SJCRH30 (cell line): ENCODE measurements at regions not wholly inside any gene's neighbourhood (a gene's known extent, or its start where the extent isn't known, plus 50 kb on each side); places are given as distances from the start of the nearest gene placed in this dataset.
"Not testable (repeated sequence)": the region's sequence is repeated elsewhere in the genome, so short reads cannot be mapped to it uniquely, and the experiment has no call there.

ENCODE experiments used
- DNase-seq, 2 experiments: peaks; one replicate each; pipeline ENCODE4 v3.0.0-alpha.2; 2015 to 2020
- H3K27ac ChIP-seq: fragments of 250-450 bp; sonication (Bioruptor Pico); 2 replicates; pipeline ENCODE4 v1.5.1; 2020; ENCODE audit warnings: mild to moderate bottlenecking, moderate library complexity
- H3K27me3 ChIP-seq: fragments of 250-450 bp; sonication (Bioruptor Pico); 2 replicates; pipeline ENCODE4 v1.5.1; 2020; ENCODE audit warnings: mild to moderate bottlenecking, moderate library complexity
- H3K36me3 ChIP-seq: fragments of 250-450 bp; sonication (Bioruptor Pico); 2 replicates; pipeline ENCODE4 v1.5.1; 2020; ENCODE audit warnings: mild to moderate bottlenecking, moderate library complexity
- H3K4me1 ChIP-seq: fragments of 250-450 bp; sonication (Bioruptor Pico); 2 replicates; pipeline ENCODE4 v1.5.1; 2020; ENCODE audit warnings: mild to moderate bottlenecking, moderate library complexity
- H3K4me3 ChIP-seq: fragments of 250-450 bp; sonication (Bioruptor Pico); 2 replicates; pipeline ENCODE4 v1.5.1; 2020; ENCODE audit warnings: mild to moderate bottlenecking, moderate library complexity
- H3K9me3 ChIP-seq: fragments of 250-450 bp; sonication (Bioruptor Pico); replicated peaks from 2 replicates; pipeline ENCODE4 v1.5.1; 2020; ENCODE audit warnings: mild to moderate bottlenecking, moderate library complexity

GRCh38 chr6:19391926-19392325 is 445.2 kb upstream of the ID4 start:
- Histone ChIP-seq H3K27ac (no peak overlapping the region), H3K36me3 (no peaks in the 10 kb centered on the region), H3K27me3 (no peaks in the 10 kb centered on the region), H3K9me3 (no peaks in the 10 kb centered on the region), H3K4me3 (no peak overlapping the region), H3K4me1 (no peaks in the 10 kb centered on the region)
- DNase-seq = no peak

- no peaks in the 10 kb centered on the region for H3K27me3 ChIP-seq
- no peaks in the 10 kb centered on the region for H3K4me1 ChIP-seq
- no peak overlapping the region for H3K27ac ChIP-seq
- DNase-seq = no peak
- no peaks in the 10 kb centered on the region for H3K36me3 ChIP-seq
- no peak overlapping the region for H3K4me3 ChIP-seq
- no peaks in the 10 kb centered on the region for H3K9me3 ChIP-seq
Measured at GRCh38 chr6:19394051-19394450, 443.1 kb upstream of the ID4 start.

- H3K27ac ChIP-seq = no peak overlapping the region
- DNase-seq = no peak
- no peaks in the 10 kb centered on the region for H3K9me3 ChIP-seq
- no peak overlapping the region for H3K4me3 ChIP-seq
- no peaks in the 10 kb centered on the region for H3K4me1 ChIP-seq
- H3K36me3 ChIP-seq = no peaks in the 10 kb centered on the region
- no peaks in the 10 kb centered on the region for H3K27me3 ChIP-seq
Measured at GRCh38 chr6:19394687-19395086, 442.5 kb upstream of the ID4 start.

GRCh38 chr6:19395316-19395715 is 441.9 kb upstream of the ID4 start:
- no peak for DNase-seq

GRCh38 chr6:19399406-19399805 is 437.8 kb upstream of the ID4 start:
- H3K36me3 ChIP-seq = no peaks in the 10 kb centered on the region
- no peak overlapping the region for H3K4me3 ChIP-seq
- H3K27me3 ChIP-seq = no peaks in the 10 kb centered on the region
- no peaks in the 10 kb centered on the region for H3K9me3 ChIP-seq
- H3K27ac ChIP-seq = no peak overlapping the region
- no peaks in the 10 kb centered on the region for H3K4me1 ChIP-seq
- DNase-seq = no peak

More at GRCh38 chr6:19395316-19395715, 441.9 kb upstream of the ID4 start:
- Histone ChIP-seq H3K4me3 (no peak overlapping the region), H3K27me3 (no peaks in the 10 kb centered on the region), H3K36me3 (no peaks in the 10 kb centered on the region), H3K4me1 (no peaks in the 10 kb centered on the region), H3K27ac (no peak overlapping the region), H3K9me3 (no peaks in the 10 kb centered on the region)

- not testable (repeated sequence) for H3K27ac ChIP-seq, H3K9me3 ChIP-seq, H3K4me3 ChIP-seq, H3K36me3 ChIP-seq, H3K4me1 ChIP-seq, DNase-seq, H3K27me3 ChIP-seq
Measured at GRCh38 chr6:19404884-19405283, 432.3 kb upstream of the ID4 start.

GRCh38 chr6:19408331-19408730 is 428.8 kb upstream of the ID4 start:
- no peak for DNase-seq
- H3K36me3 ChIP-seq = no peaks in the 10 kb centered on the region
- H3K27ac ChIP-seq = no peak overlapping the region
- no peaks in the 10 kb centered on the region for H3K27me3 ChIP-seq
- H3K4me1 ChIP-seq = no peaks in the 10 kb centered on the region
- H3K4me3 ChIP-seq = no peak overlapping the region
- no peaks in the 10 kb centered on the region for H3K9me3 ChIP-seq

- H3K36me3 ChIP-seq = no peaks in the 10 kb centered on the region
- no peak overlapping the region for H3K4me3 ChIP-seq
- H3K27ac ChIP-seq = no peak overlapping the region
- no peaks in the 10 kb centered on the region for H3K4me1 ChIP-seq
- H3K27me3 ChIP-seq = no peaks in the 10 kb centered on the region
- DNase-seq = no peak
- H3K9me3 ChIP-seq = no peaks in the 10 kb centered on the region
Measured at GRCh38 chr6:19410481-19410880, 426.7 kb upstream of the ID4 start.

- Histone ChIP-seq H3K27ac (no peak overlapping the region), H3K4me3 (no peak overlapping the region), H3K9me3 (no peaks in the 10 kb centered on the region), H3K27me3 (no peaks in the 10 kb centered on the region), H3K36me3 (no peaks in the 10 kb centered on the region), H3K4me1 (no peaks in the 10 kb centered on the region)
- no peak for DNase-seq
Measured at GRCh38 chr6:19413323-19413722, 423.8 kb upstream of the ID4 start.

- no peak overlapping the region for H3K27ac ChIP-seq
- H3K9me3 ChIP-seq = no peaks in the 10 kb centered on the region
- no peak overlapping the region for H3K4me3 ChIP-seq
- DNase-seq = no peak
- no peaks in the 10 kb centered on the region for H3K36me3 ChIP-seq
- no peaks in the 10 kb centered on the region for H3K27me3 ChIP-seq
- H3K4me1 ChIP-seq = no peaks in the 10 kb centered on the region
Measured at GRCh38 chr6:19415605-19416326, 421.4 kb upstream of the ID4 start.

- H3K27ac ChIP-seq = no peak overlapping the region
- H3K4me3 ChIP-seq = no peak overlapping the region
- no peaks in the 10 kb centered on the region for H3K36me3 ChIP-seq
- no peaks in the 10 kb centered on the region for H3K27me3 ChIP-seq
- DNase-seq = no peak
- no peaks in the 10 kb centered on the region for H3K4me1 ChIP-seq
- H3K9me3 ChIP-seq = no peaks in the 10 kb centered on the region
Measured at GRCh38 chr6:19416811-19417210, 420.4 kb upstream of the ID4 start.

GRCh38 chr6:19417713-19418112 is 419.5 kb upstream of the ID4 start:
- no peak overlapping the region for H3K27ac ChIP-seq
- no peak overlapping the region for H3K4me3 ChIP-seq
- H3K9me3 ChIP-seq = no peaks in the 10 kb centered on the region
- no peaks in the 10 kb centered on the region for H3K36me3 ChIP-seq
- H3K4me1 ChIP-seq = no peaks in the 10 kb centered on the region
- DNase-seq = no peak
- no peaks in the 10 kb centered on the region for H3K27me3 ChIP-seq

GRCh38 chr6:19424853-19425252 is 412.3 kb upstream of the ID4 start:
- Histone ChIP-seq H3K4me3 (no peak overlapping the region), H3K27ac (no peak overlapping the region), H3K27me3 (no peaks in the 10 kb centered on the region), H3K36me3 (no peaks in the 10 kb centered on the region), H3K4me1 (no peaks in the 10 kb centered on the region), H3K9me3 (no peaks in the 10 kb centered on the region)
- DNase-seq = no peak

- Histone ChIP-seq H3K27me3 (no peaks in the 10 kb centered on the region), H3K36me3 (no peaks in the 10 kb centered on the region), H3K27ac (no peak overlapping the region), H3K9me3 (no peaks in the 10 kb centered on the region), H3K4me1 (no peaks in the 10 kb centered on the region), H3K4me3 (no peak overlapping the region)
- no peak for DNase-seq
Measured at GRCh38 chr6:19427548-19427947, 409.6 kb upstream of the ID4 start.

GRCh38 chr6:19432966-19433498 is 404.1 kb upstream of the ID4 start:
- H3K27ac ChIP-seq = no peak overlapping the region
- H3K36me3 ChIP-seq = no peaks in the 10 kb centered on the region
- no peaks in the 10 kb centered on the region for H3K27me3 ChIP-seq
- no peaks in the 10 kb centered on the region for H3K4me1 ChIP-seq
- no peaks in the 10 kb centered on the region for H3K9me3 ChIP-seq
- no peak overlapping the region for H3K4me3 ChIP-seq
- no peak for DNase-seq

GRCh38 chr6:19434065-19434464 is 403.1 kb upstream of the ID4 start:
- Histone ChIP-seq H3K27ac (no peak overlapping the region), H3K27me3 (no peaks in the 10 kb centered on the region), H3K9me3 (no peaks in the 10 kb centered on the region), H3K36me3 (no peaks in the 10 kb centered on the region), H3K4me3 (no peak overlapping the region), H3K4me1 (no peaks in the 10 kb centered on the region)
- no peak for DNase-seq
